ENCODE measurements at regions not wholly inside any gene's neighbourhood (a gene's known extent, or its start where the extent isn't known, plus 50 kb on each side); places are given as distances from the start of the nearest gene placed in this dataset.

DNA sequence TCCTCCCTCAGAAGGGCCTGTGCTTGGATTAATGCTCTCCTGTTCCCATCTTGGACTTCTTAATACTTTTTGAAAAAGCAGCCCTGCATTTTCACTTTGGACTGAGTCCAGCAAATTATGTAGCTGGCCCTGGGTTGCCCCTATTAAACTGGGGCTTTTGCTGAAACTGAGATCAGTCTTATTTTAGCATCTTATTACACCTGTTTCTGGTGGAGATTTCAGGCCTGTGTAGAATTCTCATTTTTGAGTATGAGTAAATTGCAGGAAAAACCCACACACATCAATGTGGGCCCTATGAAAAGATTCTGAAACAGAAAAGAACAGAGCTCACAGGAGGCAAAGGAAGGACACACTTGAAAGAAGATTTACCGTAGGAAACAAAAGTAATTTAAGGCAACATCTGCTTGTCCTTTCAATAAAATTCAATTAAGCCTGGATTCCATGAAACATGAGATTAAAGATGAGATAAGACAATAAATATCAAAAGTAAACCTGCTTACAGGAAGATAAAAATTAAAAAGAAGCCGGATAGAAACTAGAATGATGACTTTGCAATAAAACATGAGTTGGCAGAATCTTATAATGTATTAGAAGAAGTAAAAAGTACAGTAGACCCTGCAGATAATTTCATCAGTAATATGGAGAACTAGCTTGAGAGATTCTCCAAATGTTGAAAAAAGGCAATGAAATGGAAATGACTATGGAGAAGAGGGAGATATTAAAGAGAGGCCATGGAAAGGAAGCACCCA lies 90.7 kb upstream of the GCFC2 start:
- no peak overlapping the region for H3K4me3 ChIP-seq (ENCODE audit: low read length)
- H3K36me3 ChIP-seq (ENCODE audit: control insufficient read depth, insufficient read depth, low read length, severe bottlenecking): no peaks in the 10 kb centered on the region
- no peaks in the 10 kb centered on the region for H3K27me3 ChIP-seq (replicated peaks; ENCODE audit: control insufficient read depth, insufficient read depth, low read length)
- no peak overlapping the region for H3K9ac ChIP-seq (ENCODE audit: low read length)
- no peak for DNase-seq (ENCODE audit: low read depth)
- no peaks in the 10 kb centered on the region for H3K4me1 ChIP-seq (ENCODE audit: control insufficient read depth, insufficient read depth, low read length)
- no peaks in the 10 kb centered on the region for H3K9me3 ChIP-seq (ENCODE audit: control insufficient read depth, low read length)

DNA sequence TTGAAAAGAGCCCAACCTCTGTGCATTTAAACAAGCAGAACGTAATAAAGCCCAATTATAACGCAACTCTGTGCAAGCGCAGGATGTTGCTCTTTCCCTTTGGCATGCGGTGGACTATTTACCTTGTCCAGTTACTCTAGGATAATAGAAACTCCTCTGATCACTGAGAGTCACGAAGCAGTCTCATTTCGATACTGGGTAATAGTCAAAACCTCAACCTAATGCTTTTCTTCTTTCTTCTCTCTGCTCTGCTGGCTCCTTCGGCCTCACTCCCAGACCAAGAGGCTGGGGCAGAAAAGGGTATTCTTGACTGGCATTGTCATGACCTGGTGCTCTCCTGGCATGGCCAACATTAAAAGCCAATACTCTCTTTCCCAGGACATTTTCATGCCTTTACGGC lies 89.7 kb upstream of the GCFC2 start:
- H3K36me3 ChIP-seq (ENCODE audit: control insufficient read depth, insufficient read depth, low read length, severe bottlenecking): no peaks in the 10 kb centered on the region
- no peak overlapping the region for H3K4me3 ChIP-seq (ENCODE audit: low read length)
- H3K9me3 ChIP-seq (ENCODE audit: control insufficient read depth, low read length): no peaks in the 10 kb centered on the region
- no peaks in the 10 kb centered on the region for H3K4me1 ChIP-seq (ENCODE audit: control insufficient read depth, insufficient read depth, low read length)
- no peak for DNase-seq (ENCODE audit: low read depth)
- no peaks in the 10 kb centered on the region for H3K27me3 ChIP-seq (replicated peaks; ENCODE audit: control insufficient read depth, insufficient read depth, low read length)
- H3K9ac ChIP-seq (ENCODE audit: low read length): no peak overlapping the region

DNA sequence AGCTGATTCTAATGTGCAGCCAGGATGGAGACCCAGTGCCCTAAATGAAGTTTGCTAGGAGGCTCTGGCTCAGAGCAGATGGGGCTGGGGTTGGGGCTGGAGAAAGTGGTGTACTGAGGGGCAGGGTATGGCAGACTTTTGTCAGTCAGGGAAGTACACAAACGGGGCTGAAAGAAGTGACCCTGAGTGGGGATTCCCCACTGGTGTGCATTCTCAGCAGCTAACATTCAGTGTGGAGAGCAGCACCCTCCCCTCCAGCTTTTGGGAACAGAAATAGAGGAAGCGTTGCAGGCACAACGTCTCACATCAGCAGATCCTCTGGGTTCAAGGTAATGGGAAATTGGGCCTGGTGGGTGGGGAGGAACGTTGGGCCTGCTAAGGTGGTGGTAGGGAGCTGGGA lies 89.1 kb upstream of the GCFC2 start:
- DNase-seq (ENCODE audit: low read depth): no peak
- no peaks in the 10 kb centered on the region for H3K27me3 ChIP-seq (replicated peaks; ENCODE audit: control insufficient read depth, insufficient read depth, low read length)
- H3K36me3 ChIP-seq (ENCODE audit: control insufficient read depth, insufficient read depth, low read length, severe bottlenecking): no peaks in the 10 kb centered on the region

GRCh38 chr2:75798569-75798968 lies 87.9 kb upstream of the GCFC2 start:
- Histone ChIP-seq H3K27me3 (replicated peaks; ENCODE audit: control insufficient read depth, insufficient read depth, low read length) (no peaks in the 10 kb centered on the region), H3K9ac (ENCODE audit: low read length) (no peak overlapping the region), H3K36me3 (ENCODE audit: control insufficient read depth, insufficient read depth, low read length, severe bottlenecking) (no peaks in the 10 kb centered on the region), H3K9me3 (ENCODE audit: control insufficient read depth, low read length) (no peaks in the 10 kb centered on the region), H3K4me1 (ENCODE audit: control insufficient read depth, insufficient read depth, low read length) (no peaks in the 10 kb centered on the region), H3K4me3 (ENCODE audit: low read length) (no peak overlapping the region)
- DNase-seq (ENCODE audit: low read depth): no peak

More for the DNA sequence above, 89.1 kb upstream of the GCFC2 start:
- Histone ChIP-seq H3K4me3 (ENCODE audit: low read length) (no peak overlapping the region), H3K4me1 (ENCODE audit: control insufficient read depth, insufficient read depth, low read length) (no peaks in the 10 kb centered on the region), H3K9me3 (ENCODE audit: control insufficient read depth, low read length) (no peaks in the 10 kb centered on the region), H3K9ac (ENCODE audit: low read length) (no peak overlapping the region)

DNA sequence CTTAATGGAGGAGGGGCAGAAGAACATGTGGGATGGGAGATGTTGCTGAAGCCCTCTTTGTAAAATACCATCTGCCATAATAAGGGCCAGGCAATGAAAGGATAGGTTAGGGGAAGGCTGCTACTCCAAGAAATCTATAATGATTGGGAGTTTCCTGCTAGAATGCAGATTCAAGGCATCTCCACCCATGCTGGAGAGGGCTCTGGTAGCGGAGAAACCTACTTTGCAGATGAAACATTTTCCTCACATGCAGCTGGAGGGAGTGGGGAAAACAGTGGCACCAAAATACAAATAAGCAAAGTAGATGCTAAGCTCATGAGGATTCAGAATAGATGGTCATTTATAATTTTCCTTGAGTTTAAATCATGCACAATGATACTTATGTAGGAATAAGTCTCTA lies 82.3 kb upstream of the GCFC2 start:
- no peak for DNase-seq (ENCODE audit: low read depth)
- Histone ChIP-seq H3K9me3 (ENCODE audit: control insufficient read depth, low read length) (no peaks in the 10 kb centered on the region), H3K4me3 (ENCODE audit: low read length) (no peak overlapping the region), H3K4me1 (ENCODE audit: control insufficient read depth, insufficient read depth, low read length) (no peaks in the 10 kb centered on the region), H3K9ac (ENCODE audit: low read length) (no peak overlapping the region), H3K36me3 (ENCODE audit: control insufficient read depth, insufficient read depth, low read length, severe bottlenecking) (no peaks in the 10 kb centered on the region), H3K27me3 (replicated peaks; ENCODE audit: control insufficient read depth, insufficient read depth, low read length) (peaks cover 13% of the 10 kb centered on the region)

DNA sequence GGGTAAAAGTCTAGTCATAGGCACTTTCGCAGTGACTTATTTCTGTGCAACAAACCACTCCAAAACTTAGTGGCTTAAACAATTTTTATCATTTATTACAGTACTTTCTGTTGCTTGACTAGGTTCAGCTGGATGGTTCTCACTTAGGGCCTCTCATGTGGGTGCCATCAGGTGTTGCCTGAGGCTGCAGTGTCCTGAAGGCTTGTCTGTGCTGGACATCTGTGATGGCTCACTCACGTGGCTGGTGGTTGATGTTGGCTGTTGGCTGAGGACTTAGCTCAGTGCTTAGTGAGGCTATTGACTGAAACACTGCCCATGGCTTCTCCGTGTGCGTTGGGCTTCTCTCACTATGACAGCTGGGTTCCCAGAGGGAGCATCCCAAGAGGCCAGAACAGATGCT lies 81.4 kb upstream of the GCFC2 start:
- H3K9me3 ChIP-seq (ENCODE audit: control insufficient read depth, low read length): no peaks in the 10 kb centered on the region
- H3K36me3 ChIP-seq (ENCODE audit: control insufficient read depth, insufficient read depth, low read length, severe bottlenecking): no peaks in the 10 kb centered on the region
- peaks cover 13% of the 10 kb centered on the region for H3K27me3 ChIP-seq (replicated peaks; ENCODE audit: control insufficient read depth, insufficient read depth, low read length)
- no peak overlapping the region for H3K4me3 ChIP-seq (ENCODE audit: low read length)
- H3K9ac ChIP-seq (ENCODE audit: low read length): no peak overlapping the region
- no peak for DNase-seq (ENCODE audit: low read depth)
- no peaks in the 10 kb centered on the region for H3K4me1 ChIP-seq (ENCODE audit: control insufficient read depth, insufficient read depth, low read length)

GRCh38 chr2:75790814-75791467 lies 80.2 kb upstream of the GCFC2 start:
- Histone ChIP-seq H3K9me3 (ENCODE audit: control insufficient read depth, low read length) (no peaks in the 10 kb centered on the region), H3K27me3 (replicated peaks; ENCODE audit: control insufficient read depth, insufficient read depth, low read length) (peaks cover 13% of the 10 kb centered on the region), H3K9ac (ENCODE audit: low read length) (no peak overlapping the region), H3K4me3 (ENCODE audit: low read length) (no peak overlapping the region), H3K4me1 (ENCODE audit: control insufficient read depth, insufficient read depth, low read length) (no peaks in the 10 kb centered on the region), H3K36me3 (ENCODE audit: control insufficient read depth, insufficient read depth, low read length, severe bottlenecking) (no peaks in the 10 kb centered on the region)
- DNase-seq (ENCODE audit: low read depth): no peak

DNA sequence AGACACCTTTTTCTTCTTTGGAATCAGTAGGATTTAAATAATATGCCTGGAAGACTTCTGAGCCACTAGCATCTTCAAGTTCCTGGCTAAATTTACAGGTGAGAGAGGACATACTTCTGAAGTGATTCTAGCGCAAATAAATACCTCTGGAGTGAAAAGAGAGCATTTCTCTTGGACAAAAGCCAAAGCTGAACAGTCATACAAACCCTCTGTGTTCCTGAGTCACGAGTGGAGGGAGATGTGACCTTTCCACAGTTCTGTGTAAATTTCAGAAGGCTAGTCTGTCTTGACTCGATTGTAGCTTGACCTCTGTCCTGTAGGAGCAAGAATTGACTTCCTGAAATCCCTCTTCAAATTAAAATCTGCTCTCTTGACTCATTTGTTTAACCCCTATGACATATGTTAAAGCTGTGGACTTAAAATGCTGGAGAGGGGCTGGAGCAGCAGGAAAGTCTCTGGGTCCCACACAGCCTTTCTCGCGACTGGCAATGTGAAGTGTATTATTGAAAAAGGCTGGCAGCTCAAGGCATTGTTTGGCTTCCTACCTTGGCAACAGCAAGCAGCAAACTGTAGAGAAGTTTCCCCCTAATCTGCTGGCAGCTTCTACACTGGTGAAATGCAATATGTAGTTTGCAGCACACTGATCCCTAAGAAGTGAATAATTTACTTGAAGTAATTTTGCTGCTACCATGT lies 79.6 kb upstream of the GCFC2 start:
- Histone ChIP-seq H3K9me3 (ENCODE audit: control insufficient read depth, low read length) (no peaks in the 10 kb centered on the region), H3K36me3 (ENCODE audit: control insufficient read depth, insufficient read depth, low read length, severe bottlenecking) (no peaks in the 10 kb centered on the region), H3K9ac (ENCODE audit: low read length) (no peak overlapping the region), H3K27me3 (replicated peaks; ENCODE audit: control insufficient read depth, insufficient read depth, low read length) (peaks cover 13% of the 10 kb centered on the region), H3K4me1 (ENCODE audit: control insufficient read depth, insufficient read depth, low read length) (no peaks in the 10 kb centered on the region), H3K4me3 (ENCODE audit: low read length) (no peak overlapping the region)
- no peak for DNase-seq (ENCODE audit: low read depth)

GRCh38 chr2:75788902-75789301 lies 78.2 kb upstream of the GCFC2 start:
- Histone ChIP-seq H3K4me1 (ENCODE audit: control insufficient read depth, insufficient read depth, low read length) (no peaks in the 10 kb centered on the region), H3K27me3 (replicated peaks; ENCODE audit: control insufficient read depth, insufficient read depth, low read length) (peaks cover 13% of the 10 kb centered on the region), H3K9me3 (ENCODE audit: control insufficient read depth, low read length) (no peaks in the 10 kb centered on the region), H3K36me3 (ENCODE audit: control insufficient read depth, insufficient read depth, low read length, severe bottlenecking) (no peaks in the 10 kb centered on the region), H3K9ac (ENCODE audit: low read length) (no peak overlapping the region), H3K4me3 (ENCODE audit: low read length) (no peak overlapping the region)
- DNase-seq (ENCODE audit: low read depth): peak; percentile 2

GRCh38 chr2:75788154-75788553 lies 77.4 kb upstream of the GCFC2 start:
- Histone ChIP-seq H3K9me3 (ENCODE audit: control insufficient read depth, low read length) (no peaks in the 10 kb centered on the region), H3K4me3 (ENCODE audit: low read length) (no peak overlapping the region), H3K9ac (ENCODE audit: low read length) (no peak overlapping the region), H3K36me3 (ENCODE audit: control insufficient read depth, insufficient read depth, low read length, severe bottlenecking) (no peaks in the 10 kb centered on the region), H3K4me1 (ENCODE audit: control insufficient read depth, insufficient read depth, low read length) (no peaks in the 10 kb centered on the region), H3K27me3 (replicated peaks; ENCODE audit: control insufficient read depth, insufficient read depth, low read length) (peaks cover 13% of the 10 kb centered on the region)
- DNase-seq (ENCODE audit: low read depth): no peak

DNA sequence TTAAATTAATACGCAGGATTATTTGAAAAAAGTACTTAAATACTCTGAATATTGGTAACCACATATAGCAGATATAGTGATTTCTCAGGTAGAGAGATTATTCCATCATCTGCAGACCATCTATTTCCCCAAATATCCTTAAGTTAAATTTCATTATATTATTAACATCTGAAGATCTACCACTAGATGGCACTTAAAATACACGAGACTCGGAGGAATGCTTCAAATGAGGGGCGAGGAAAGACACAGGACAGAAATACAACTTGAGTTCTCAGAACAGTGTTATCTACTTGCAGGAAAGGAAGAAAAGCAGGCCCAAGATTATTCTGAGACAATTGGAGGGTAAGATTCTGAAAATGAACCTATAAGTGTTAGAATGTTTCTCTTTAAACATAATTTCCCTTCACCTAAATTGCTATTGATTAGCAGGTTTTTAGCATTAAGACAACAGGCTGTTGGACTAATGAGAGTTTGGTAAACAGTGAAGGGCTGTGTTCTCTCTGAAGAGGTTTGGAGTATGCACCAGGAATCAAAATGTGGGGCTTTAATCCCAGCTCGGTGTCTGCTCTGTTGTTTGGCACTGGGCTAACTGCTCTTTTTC lies 76.9 kb upstream of the GCFC2 start:
- Histone ChIP-seq H3K27me3 (replicated peaks; ENCODE audit: control insufficient read depth, insufficient read depth, low read length) (peaks cover 13% of the 10 kb centered on the region), H3K36me3 (ENCODE audit: control insufficient read depth, insufficient read depth, low read length, severe bottlenecking) (no peaks in the 10 kb centered on the region), H3K9ac (ENCODE audit: low read length) (no peak overlapping the region), H3K9me3 (ENCODE audit: control insufficient read depth, low read length) (no peaks in the 10 kb centered on the region), H3K4me3 (ENCODE audit: low read length) (no peak overlapping the region), H3K4me1 (ENCODE audit: control insufficient read depth, insufficient read depth, low read length) (no peaks in the 10 kb centered on the region)
- peak; percentile 73 for DNase-seq (ENCODE audit: low read depth)

Data from adipocyte (in vitro differentiated cells).